BLaER1 (cell line): ENCODE measurements at regions not wholly inside any gene's neighbourhood (a gene's known extent, or its start where the extent isn't known, plus 50 kb on each side); places are given as distances from the start of the nearest gene placed in this dataset.

Experiments
- H3K27ac ChIP-seq: shearing (Covaris generic); formaldehyde crosslinking; 2 replicates; pipeline ENCODE4 v1.8.1; 2022
- H3K27me3 ChIP-seq: shearing (Covaris generic); formaldehyde crosslinking; 2 replicates; pipeline ENCODE4 v1.8.1; 2022
- H3K36me3 ChIP-seq: shearing (Covaris generic); formaldehyde crosslinking; 2 replicates; pipeline ENCODE4 v1.8.1; 2022
- H3K4me1 ChIP-seq: shearing (Covaris generic); formaldehyde crosslinking; 2 replicates; pipeline ENCODE4 v1.8.1; 2022
- H3K4me2 ChIP-seq: shearing (Covaris generic); formaldehyde crosslinking; 2 replicates; pipeline ENCODE4 v1.8.1; 2022
- H3K4me3 ChIP-seq: shearing (Covaris generic); formaldehyde crosslinking; 2 replicates; pipeline ENCODE4 v1.8.1; 2022
- H3K9ac ChIP-seq: shearing (Covaris generic); formaldehyde crosslinking; 2 replicates; pipeline ENCODE4 v1.8.1; 2022
- H3K9me3 ChIP-seq: shearing (Covaris generic); formaldehyde crosslinking; 2 replicates; pipeline ENCODE4 v1.8.1; 2022
- H4K20me1 ChIP-seq: shearing (Covaris generic); formaldehyde crosslinking; 2 replicates; pipeline ENCODE4 v1.8.1; 2022
- Cebpa-rat ChIP-seq: shearing (Covaris generic); IDR thresholded peaks from 2 replicates; pipeline ENCODE4 v1.8.1; 2022

GRCh38 chr6:121799574-121799973 lies 364.1 kb downstream of the GJA1 start:
- H3K27ac ChIP-seq, result no peak overlapping the region
- no peak overlapping the region for H3K4me2 ChIP-seq
- H3K4me3 ChIP-seq, result no peak overlapping the region
- TF ChIP-seq Cebpa-rat, result no peak
- no peaks in the 10 kb centered on the region for H3K4me1 ChIP-seq
- H3K9me3 ChIP-seq, result peaks cover 42% of the 10 kb centered on the region
- no peak overlapping the region for H3K9ac ChIP-seq
- H3K36me3 ChIP-seq, result no peaks in the 10 kb centered on the region
- H3K27me3 ChIP-seq, result no peaks in the 10 kb centered on the region
- H4K20me1 ChIP-seq, result no peaks in the 10 kb centered on the region

DNA sequence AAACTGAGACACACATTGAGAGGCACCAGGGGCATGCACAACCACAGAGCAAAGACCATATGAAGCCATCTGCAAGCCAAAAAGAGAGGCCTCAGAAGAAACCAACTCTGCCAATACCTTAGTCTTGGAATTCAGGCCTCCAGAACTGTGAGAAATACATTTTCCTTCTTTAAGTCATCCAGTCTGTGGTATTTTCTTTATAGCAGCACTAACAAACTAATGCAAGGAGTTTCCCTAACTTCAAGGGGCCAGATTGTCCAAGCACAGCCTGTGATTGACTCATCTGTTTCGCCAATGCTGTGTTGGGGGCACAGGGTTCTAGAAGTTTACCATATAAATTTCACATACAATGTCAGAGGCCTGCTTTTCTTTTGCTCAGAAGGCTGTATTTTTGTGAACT lies 364.6 kb downstream of the GJA1 start:
- H3K4me1 ChIP-seq, result no peaks in the 10 kb centered on the region
- H3K9me3 ChIP-seq, result peaks cover 42% of the 10 kb centered on the region
- H3K4me3 ChIP-seq, result no peak overlapping the region

GRCh38 chr6:121806116-121806515 lies 370.7 kb downstream of the GJA1 start:
- TF ChIP-seq Cebpa-rat, result no peak
- no peak overlapping the region for H3K4me3 ChIP-seq
- no peak overlapping the region for H3K9ac ChIP-seq
- no peaks in the 10 kb centered on the region for H3K4me1 ChIP-seq
- no peak overlapping the region for H3K4me2 ChIP-seq
- H3K27me3 ChIP-seq, result no peaks in the 10 kb centered on the region
- H4K20me1 ChIP-seq, result no peaks in the 10 kb centered on the region
- peaks cover 16% of the 10 kb centered on the region for H3K9me3 ChIP-seq
- H3K36me3 ChIP-seq, result no peaks in the 10 kb centered on the region
- no peak overlapping the region for H3K27ac ChIP-seq

More for the DNA sequence above, 364.6 kb downstream of the GJA1 start:
- no peaks in the 10 kb centered on the region for H3K36me3 ChIP-seq
- H3K9ac ChIP-seq, result no peak overlapping the region
- H3K27ac ChIP-seq, result no peak overlapping the region
- H4K20me1 ChIP-seq, result no peaks in the 10 kb centered on the region
- no peak for TF ChIP-seq Cebpa-rat
- H3K27me3 ChIP-seq, result no peaks in the 10 kb centered on the region
- no peak overlapping the region for H3K4me2 ChIP-seq

GRCh38 chr6:121809211-121809610 lies 373.8 kb downstream of the GJA1 start:
- Histone ChIP-seq H3K4me1 (no peaks in the 10 kb centered on the region), H3K4me3 (no peak overlapping the region), H3K27ac (no peak overlapping the region), H3K9me3 (no peaks in the 10 kb centered on the region), H3K27me3 (no peaks in the 10 kb centered on the region), H3K4me2 (no peak overlapping the region), H3K9ac (no peak overlapping the region), H4K20me1 (no peaks in the 10 kb centered on the region), H3K36me3 (no peaks in the 10 kb centered on the region)
- TF ChIP-seq Cebpa-rat, result no peak

DNA sequence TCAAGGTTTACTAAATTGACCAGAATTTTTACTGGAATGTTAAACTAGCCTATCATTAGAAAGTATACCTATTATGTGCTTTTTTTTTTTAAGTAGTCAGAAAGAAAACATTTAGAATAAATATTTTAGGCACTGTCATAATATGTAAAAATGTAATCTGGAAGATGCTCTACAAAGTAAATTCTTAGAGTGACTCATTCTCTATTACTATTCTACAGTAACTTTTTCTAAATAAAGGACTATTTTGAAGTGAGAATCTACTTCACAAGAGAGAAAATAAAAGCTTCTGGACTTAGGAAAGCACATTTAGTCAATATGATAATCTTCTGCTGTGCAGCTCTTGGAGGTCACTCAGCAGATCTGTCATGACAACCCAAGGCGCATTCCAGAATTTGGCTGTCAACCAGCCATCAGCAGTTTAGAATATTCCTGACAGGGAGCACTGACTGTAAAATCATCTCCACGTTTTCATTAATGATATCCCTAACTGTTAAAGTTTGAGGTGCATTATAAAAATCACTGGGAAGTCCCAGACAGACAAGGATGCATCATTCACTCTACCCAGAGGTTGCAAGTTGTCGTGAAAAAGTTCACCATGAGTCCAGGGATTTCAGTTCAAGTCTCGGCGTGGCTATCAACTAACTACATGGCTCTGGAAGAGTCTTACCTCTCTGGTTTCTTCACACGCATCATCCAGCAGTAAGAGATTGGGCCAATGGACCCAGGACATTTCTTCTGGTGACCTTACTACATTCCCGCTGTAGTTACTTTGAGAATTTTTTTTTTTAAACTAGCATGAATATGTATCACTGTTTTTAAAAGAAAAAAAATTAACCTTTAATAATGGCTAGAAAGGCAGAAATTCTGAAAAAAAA lies 374.9 kb downstream of the GJA1 start:
- no peak overlapping the region for H3K9ac ChIP-seq
- no peak overlapping the region for H3K4me2 ChIP-seq
- H3K27me3 ChIP-seq, result no peaks in the 10 kb centered on the region
- H3K4me1 ChIP-seq, result no peaks in the 10 kb centered on the region
- no peaks in the 10 kb centered on the region for H4K20me1 ChIP-seq
- H3K9me3 ChIP-seq, result no peaks in the 10 kb centered on the region
- no peak overlapping the region for H3K4me3 ChIP-seq
- no peak overlapping the region for H3K27ac ChIP-seq
- no peaks in the 10 kb centered on the region for H3K36me3 ChIP-seq
- TF ChIP-seq Cebpa-rat, result no peak

DNA sequence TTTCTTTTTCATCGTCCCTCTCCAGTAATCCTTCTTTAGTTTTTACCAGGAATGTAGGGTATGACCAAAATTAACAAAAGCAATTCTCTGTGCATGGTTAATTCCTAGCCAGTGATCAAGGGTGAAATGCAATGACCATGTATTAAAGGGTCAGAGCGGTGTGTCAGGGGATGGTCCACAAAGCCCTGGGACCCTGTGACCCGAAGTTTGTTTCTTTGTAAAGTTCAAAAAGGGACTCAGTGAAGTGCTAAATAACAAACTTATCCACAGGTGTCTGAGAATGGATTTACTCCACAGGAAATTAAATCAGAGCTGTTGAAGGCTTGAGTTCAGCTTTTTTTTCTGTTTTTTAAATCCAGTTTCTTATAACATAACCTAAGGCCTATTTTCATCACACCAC lies 375.7 kb downstream of the GJA1 start:
- H3K4me1 ChIP-seq, result no peaks in the 10 kb centered on the region
- H3K27ac ChIP-seq, result no peak overlapping the region
- no peaks in the 10 kb centered on the region for H3K9me3 ChIP-seq
- no peak for TF ChIP-seq Cebpa-rat
- no peaks in the 10 kb centered on the region for H4K20me1 ChIP-seq
- no peak overlapping the region for H3K9ac ChIP-seq
- no peaks in the 10 kb centered on the region for H3K36me3 ChIP-seq
- no peaks in the 10 kb centered on the region for H3K27me3 ChIP-seq
- H3K4me3 ChIP-seq, result no peak overlapping the region
- H3K4me2 ChIP-seq, result no peak overlapping the region

DNA sequence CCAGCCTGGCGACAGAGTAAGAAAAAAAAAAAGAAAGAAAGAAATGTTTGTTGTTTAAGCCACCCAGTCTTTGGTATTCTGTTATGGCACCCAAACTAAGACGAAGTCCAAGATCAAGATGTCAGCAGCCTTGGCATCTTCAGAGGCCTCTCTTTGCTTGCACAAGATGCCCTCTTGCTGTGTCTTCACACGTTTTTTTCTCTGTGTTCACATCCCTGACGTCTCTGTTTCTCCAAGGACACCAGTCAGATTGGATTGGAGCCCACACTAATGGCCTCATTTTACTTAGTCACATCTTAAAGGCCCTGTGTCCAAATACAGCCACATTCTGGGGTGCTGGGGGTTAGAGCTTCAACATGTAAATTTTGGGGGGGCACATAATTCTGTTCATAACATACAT lies 380.9 kb downstream of the GJA1 start:
- H3K27me3 ChIP-seq, result no peaks in the 10 kb centered on the region
- no peak overlapping the region for H3K4me2 ChIP-seq
- H3K9ac ChIP-seq, result no peak overlapping the region
- no peaks in the 10 kb centered on the region for H3K4me1 ChIP-seq
- no peak overlapping the region for H3K4me3 ChIP-seq
- peaks cover 14% of the 10 kb centered on the region for H3K9me3 ChIP-seq
- TF ChIP-seq Cebpa-rat, result no peak
- H4K20me1 ChIP-seq, result no peaks in the 10 kb centered on the region
- no peak overlapping the region for H3K27ac ChIP-seq
- H3K36me3 ChIP-seq, result no peaks in the 10 kb centered on the region

- no peak overlapping the region for H3K27ac ChIP-seq
- H3K4me2 ChIP-seq, result no peak overlapping the region
- H3K9ac ChIP-seq, result no peak overlapping the region
- no peaks in the 10 kb centered on the region for H4K20me1 ChIP-seq
- no peak for TF ChIP-seq Cebpa-rat
- H3K27me3 ChIP-seq, result no peaks in the 10 kb centered on the region
- no peaks in the 10 kb centered on the region for H3K36me3 ChIP-seq
- H3K4me1 ChIP-seq, result no peaks in the 10 kb centered on the region
- H3K4me3 ChIP-seq, result no peak overlapping the region
- H3K9me3 ChIP-seq, result peaks cover 14% of the 10 kb centered on the region
These were observed 381.6 kb downstream of the GJA1 start for GRCh38 chr6:121816906-121817540.

GRCh38 chr6:121823437-121823851 lies 388.0 kb downstream of the GJA1 start:
- H3K27me3 ChIP-seq, result no peaks in the 10 kb centered on the region
- no peak overlapping the region for H3K4me3 ChIP-seq
- H3K36me3 ChIP-seq, result no peaks in the 10 kb centered on the region
- no peak overlapping the region for H3K9ac ChIP-seq
- peaks cover 14% of the 10 kb centered on the region for H3K9me3 ChIP-seq
- H3K27ac ChIP-seq, result no peak overlapping the region
- no peaks in the 10 kb centered on the region for H4K20me1 ChIP-seq
- H3K4me1 ChIP-seq, result no peaks in the 10 kb centered on the region
- TF ChIP-seq Cebpa-rat, result no peak
- H3K4me2 ChIP-seq, result no peak overlapping the region

GRCh38 chr6:121826156-121826810 lies 390.8 kb downstream of the GJA1 start:
- no peaks in the 10 kb centered on the region for H3K36me3 ChIP-seq
- no peak overlapping the region for H3K4me2 ChIP-seq
- no peak overlapping the region for H3K4me3 ChIP-seq
- H4K20me1 ChIP-seq, result no peaks in the 10 kb centered on the region
- H3K9me3 ChIP-seq, result no peaks in the 10 kb centered on the region
- no peak overlapping the region for H3K9ac ChIP-seq
- H3K27ac ChIP-seq, result no peak overlapping the region
- TF ChIP-seq Cebpa-rat, result no peak
- no peaks in the 10 kb centered on the region for H3K4me1 ChIP-seq
- H3K27me3 ChIP-seq, result no peaks in the 10 kb centered on the region
